ENCODE measurements at regions not wholly inside any gene's neighbourhood (a gene's known extent, or its start where the extent isn't known, plus 50 kb on each side); places are given as distances from the start of the nearest gene placed in this dataset.

- TF ChIP-seq EZH2 (IDR thresholded peaks at IDR 0.05) (no peak), FOXP2 (optimal IDR thresholded peaks at IDR 0.05; ENCODE audit: control extremely low read depth, extremely low read length, insufficient read depth) (no peak), POLR2AphosphoS5 (IDR thresholded peaks at IDR 0.05; ENCODE audit: borderline replicate concordance, low read depth, low read length) (no peak)
These were observed 217.9 kb downstream of the USP25 start for GRCh38 chr21:15947677-15948076.

Measured in SK-N-MC (cell line).